GM13976 (cell line): ENCODE measurements at regions not wholly inside any gene's neighbourhood (a gene's known extent, or its start where the extent isn't known, plus 50 kb on each side); places are given as distances from the start of the nearest gene placed in this dataset.

ENCODE experiments used
- DNase-seq: peaks from one replicate; pipeline ENCODE4 v3.0.0; 2012; ENCODE audit warnings: low spot score
- in situ Hi-C: fragments of 300-500 bp; cut with MboI; formaldehyde crosslinking; loops from one replicate; pipeline ENCODE4 v1.12.0; 2022; ENCODE audit warnings: low sequenced_read_pairs, mixed read lengths, inconsistent platforms; ENCODE audit not compliant: unreplicated experiment
- TF ChIP-seq, protein P1 (sequence below): IDR thresholded peaks from 2 replicates; pipeline ENCODE4 v1.5.1; 2012; ENCODE audit warnings: borderline replicate concordance, mild to moderate bottlenecking; ENCODE audit not compliant: insufficient read depth; ENCODE audit errors: extremely low read depth, missing control alignments, control extremely low read depth

GRCh38 chr6:23114812-23115504, 545.6 kb downstream of the HDGFL1 start:
- DNase-seq = no peak
- in situ Hi-C loops = no loop called here
- TF ChIP-seq, protein P1, sequence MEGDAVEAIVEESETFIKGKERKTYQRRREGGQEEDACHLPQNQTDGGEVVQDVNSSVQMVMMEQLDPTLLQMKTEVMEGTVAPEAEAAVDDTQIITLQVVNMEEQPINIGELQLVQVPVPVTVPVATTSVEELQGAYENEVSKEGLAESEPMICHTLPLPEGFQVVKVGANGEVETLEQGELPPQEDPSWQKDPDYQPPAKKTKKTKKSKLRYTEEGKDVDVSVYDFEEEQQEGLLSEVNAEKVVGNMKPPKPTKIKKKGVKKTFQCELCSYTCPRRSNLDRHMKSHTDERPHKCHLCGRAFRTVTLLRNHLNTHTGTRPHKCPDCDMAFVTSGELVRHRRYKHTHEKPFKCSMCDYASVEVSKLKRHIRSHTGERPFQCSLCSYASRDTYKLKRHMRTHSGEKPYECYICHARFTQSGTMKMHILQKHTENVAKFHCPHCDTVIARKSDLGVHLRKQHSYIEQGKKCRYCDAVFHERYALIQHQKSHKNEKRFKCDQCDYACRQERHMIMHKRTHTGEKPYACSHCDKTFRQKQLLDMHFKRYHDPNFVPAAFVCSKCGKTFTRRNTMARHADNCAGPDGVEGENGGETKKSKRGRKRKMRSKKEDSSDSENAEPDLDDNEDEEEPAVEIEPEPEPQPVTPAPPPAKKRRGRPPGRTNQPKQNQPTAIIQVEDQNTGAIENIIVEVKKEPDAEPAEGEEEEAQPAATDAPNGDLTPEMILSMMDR = no peak

DNA sequence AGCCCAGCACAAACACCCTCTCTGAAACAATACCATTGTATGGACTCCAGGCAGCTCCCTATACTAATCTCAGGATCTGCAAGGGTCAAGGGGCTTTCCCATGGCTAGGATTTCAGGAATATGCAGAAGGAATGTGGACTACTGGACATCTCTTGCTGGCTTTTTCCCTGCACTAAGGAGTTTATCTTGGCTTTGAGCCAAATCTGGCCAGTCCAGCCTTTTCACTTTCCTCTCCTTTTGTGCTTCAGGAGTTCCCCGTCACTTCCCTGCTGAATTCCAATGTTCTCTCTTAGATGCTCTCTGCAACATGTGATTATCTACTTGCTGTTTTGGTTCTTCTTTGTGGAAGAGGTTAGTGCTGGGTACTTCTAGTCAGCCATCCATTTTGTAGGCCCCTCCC, 568.2 kb downstream of the HDGFL1 start:
- TF ChIP-seq, protein P1 = no peak
- DNase-seq = no peak
- in situ Hi-C loops = no loop called here

DNA sequence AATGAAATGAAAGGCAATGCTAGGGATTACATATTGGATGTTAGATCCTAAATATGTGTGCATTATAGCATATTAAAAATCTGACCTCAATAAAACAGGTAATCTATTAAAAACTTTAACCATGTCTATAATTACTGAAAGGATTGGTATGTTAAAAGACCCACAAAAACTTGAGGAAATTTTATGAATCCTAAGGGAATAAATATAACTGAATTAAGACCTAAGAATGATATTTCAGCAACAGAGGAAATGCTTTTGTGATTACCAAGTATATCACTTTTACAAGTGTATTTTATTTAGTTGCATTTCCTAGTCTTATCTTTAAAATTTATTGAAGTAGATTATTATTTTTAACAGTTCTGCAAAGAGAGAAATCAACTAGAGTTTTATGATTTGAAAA, 571.5 kb downstream of the HDGFL1 start:
- in situ Hi-C loops = no loop called here
- TF ChIP-seq, protein P1 = no peak
- no peak for DNase-seq

DNA sequence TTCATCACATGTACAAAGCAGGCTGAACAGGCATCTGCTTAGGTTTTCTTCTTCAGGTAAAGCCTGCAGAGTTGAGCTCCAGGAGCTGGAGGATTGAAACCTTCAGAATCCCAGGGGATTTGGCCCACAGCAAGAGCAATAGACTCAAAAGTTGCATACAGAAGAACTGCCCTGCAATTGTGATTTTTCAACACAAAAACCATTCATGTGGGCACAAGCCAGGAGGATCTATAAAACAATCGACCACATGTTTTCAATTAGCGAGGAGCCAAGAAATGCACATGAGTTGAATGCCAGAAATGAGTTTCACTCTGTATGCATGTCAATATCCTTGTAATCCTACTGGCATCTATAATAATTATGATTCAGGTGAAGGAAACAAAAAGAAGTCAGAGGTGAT, 576.4 kb downstream of the HDGFL1 start:
- TF ChIP-seq, protein P1 = no peak
- in situ Hi-C loops = no loop called here
- DNase-seq = no peak

- no peak for DNase-seq
- in situ Hi-C loops = no loop called here
- TF ChIP-seq, protein P1 = no peak
These were observed 584.8 kb downstream of the HDGFL1 start for GRCh38 chr6:23154159-23154558.

DNA sequence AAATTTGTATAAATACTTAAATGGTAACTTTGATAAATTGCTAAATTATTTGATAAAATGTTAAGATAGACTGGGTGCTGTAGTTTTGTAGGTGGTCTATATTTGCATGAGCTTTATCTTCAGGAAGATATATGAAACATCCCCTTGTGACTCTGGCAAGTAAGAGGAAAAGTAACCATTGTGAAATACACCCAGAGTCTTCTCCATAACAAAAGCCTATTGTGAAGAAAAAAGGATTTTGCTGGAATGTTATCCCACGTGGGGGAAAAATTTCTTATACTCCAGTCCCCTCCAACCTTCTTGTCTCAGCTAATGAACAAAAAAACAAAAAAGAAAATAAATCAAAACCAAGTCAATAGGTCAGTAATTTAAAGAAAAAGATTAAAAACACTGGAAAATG, 600.7 kb downstream of the HDGFL1 start:
- DNase-seq = no peak
- in situ Hi-C loops = no loop called here
- TF ChIP-seq, protein P1 = no peak
